HG02759 (cell line): ENCODE measurements at regions not wholly inside any gene's neighbourhood (a gene's known extent, or its start where the extent isn't known, plus 50 kb on each side); places are given as distances from the start of the nearest gene placed in this dataset.

Experiments
- ATAC-seq: cut with Tn5 transposase; IDR thresholded peaks from one replicate; pipeline ENCODE4 v1.9.1; 2021; ENCODE audit warnings: mild to moderate bottlenecking, moderate library complexity; ENCODE audit not compliant: unreplicated experiment

DNA sequence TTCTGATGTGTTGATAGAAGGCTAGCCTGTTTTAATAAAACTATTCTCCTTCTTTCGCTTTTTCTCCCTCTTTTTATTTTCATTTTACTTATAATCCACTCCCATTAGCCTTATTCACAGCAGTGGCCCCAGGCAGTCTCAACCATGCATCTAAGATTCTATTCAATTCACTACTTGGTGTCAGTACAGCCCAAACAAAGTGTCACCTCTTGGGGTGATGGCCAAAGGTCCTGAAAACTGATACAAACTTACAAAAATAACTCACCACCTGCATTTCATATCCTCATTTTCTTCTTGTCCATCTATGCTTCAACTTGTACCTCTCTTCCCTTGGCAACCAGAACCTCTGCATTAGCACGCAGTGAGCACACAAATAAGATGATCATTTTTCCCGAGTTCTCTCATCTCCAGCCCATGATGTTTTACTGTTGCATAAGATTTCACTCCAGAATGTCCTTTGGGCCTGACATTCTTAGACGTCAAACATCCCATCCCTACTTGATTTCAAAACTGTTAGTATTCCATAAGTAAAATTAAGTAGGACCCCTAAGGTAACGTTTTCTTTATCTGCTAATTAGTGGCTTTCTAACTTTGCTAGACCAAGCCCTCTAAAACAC lies 559.3 kb upstream of the TNP1 start:
- ATAC-seq, result no peak

GRCh38 chr2:217418544-217418943 lies 558.7 kb upstream of the TNP1 start:
- ATAC-seq, result no peak

GRCh38 chr2:217418090-217418489 lies 558.2 kb upstream of the TNP1 start:
- no peak for ATAC-seq

GRCh38 chr2:217417536-217417935 lies 557.7 kb upstream of the TNP1 start:
- no peak for ATAC-seq

DNA sequence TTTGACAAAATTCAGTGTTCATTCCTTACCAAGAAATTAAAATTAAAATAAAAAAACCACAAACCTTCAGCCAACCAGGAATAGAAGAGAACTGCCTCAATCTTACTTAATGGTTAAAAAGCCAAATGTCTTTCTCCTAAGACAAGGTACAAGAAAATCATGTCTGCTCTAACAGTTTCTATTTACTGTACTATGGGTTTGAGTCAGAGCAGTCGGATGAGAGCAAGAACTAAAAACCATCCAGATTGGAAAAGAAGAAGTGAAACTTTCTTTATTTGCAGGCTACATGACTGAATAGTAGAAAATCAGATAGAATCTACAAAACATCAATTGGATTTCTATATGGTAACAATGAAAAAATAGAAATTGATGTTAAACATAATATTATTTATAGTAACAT lies 555.5 kb upstream of the TNP1 start:
- peak; percentile 89 for ATAC-seq

GRCh38 chr2:217414429-217414828 lies 554.6 kb upstream of the TNP1 start:
- no peak for ATAC-seq

DNA sequence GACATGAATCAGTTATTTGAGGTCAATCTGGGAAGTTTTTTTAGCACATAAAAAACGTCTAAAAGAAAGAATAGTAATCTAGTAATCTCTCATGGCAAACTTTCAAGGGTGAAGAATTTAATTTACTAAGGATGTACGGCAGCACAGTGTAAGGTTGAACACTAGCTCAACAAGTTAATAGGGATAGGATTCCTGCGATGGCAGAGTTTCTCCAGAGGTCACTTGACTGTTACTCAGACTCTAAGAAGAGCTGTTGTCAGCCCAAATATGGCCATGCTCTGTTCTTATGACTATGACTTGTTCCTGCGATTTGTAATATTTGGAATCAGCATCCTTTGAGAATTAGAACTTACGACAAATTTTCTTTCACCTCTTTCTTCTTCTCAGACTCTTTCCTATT lies 553.3 kb upstream of the TNP1 start:
- ATAC-seq, result no peak

- ATAC-seq, result no peak
Observed at GRCh38 chr2:217412721-217413120, 552.9 kb upstream of the TNP1 start.

- no peak for ATAC-seq
Observed at GRCh38 chr2:217412277-217412676, 552.4 kb upstream of the TNP1 start.

- ATAC-seq, result no peak
Observed at GRCh38 chr2:217410681-217410960, 550.8 kb upstream of the TNP1 start.

GRCh38 chr2:217409949-217410680 lies 550.3 kb upstream of the TNP1 start:
- no peak for ATAC-seq

DNA sequence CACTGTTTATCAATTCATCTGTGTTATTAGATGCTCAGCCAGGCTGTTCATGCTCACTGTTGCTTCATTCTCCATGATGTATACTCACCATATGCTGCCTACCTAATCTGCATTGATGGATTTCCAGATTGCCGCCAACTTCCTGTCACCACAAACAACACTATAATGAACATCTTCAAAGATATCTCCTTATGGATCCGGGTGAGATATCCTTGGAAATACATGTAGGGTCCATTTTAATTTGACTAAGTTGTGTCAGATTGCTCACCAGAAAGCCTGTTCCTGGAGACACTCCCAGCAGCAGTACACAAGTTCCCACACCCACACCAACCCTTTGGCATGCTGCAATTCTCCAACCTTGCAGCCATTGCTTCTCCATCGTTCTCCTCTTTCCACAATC lies 547.5 kb upstream of the TNP1 start:
- no peak for ATAC-seq

DNA sequence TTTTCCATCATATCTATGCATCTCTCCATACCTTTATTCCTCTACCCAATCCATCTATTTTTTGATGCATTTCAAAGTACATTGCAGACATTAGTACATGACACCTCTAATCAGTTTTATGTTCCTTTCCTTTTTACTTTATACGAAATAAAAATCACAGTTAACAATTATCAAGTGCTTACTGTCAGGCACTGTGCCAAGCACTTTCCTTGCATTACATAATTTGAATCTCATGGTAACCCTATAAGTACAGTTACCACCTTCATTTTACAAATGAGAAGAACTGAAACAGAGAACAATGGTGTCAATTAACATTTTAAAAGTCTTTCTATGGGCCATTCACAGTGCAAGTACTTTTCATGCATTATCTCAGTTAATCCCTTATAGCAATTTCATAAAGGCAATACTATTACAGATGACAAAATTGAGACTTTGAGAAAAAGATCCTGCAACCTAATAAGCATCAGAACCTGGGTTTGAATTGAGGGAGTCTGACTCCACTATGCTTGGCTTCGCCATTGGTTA lies 544.4 kb upstream of the TNP1 start:
- ATAC-seq, result no peak

DNA sequence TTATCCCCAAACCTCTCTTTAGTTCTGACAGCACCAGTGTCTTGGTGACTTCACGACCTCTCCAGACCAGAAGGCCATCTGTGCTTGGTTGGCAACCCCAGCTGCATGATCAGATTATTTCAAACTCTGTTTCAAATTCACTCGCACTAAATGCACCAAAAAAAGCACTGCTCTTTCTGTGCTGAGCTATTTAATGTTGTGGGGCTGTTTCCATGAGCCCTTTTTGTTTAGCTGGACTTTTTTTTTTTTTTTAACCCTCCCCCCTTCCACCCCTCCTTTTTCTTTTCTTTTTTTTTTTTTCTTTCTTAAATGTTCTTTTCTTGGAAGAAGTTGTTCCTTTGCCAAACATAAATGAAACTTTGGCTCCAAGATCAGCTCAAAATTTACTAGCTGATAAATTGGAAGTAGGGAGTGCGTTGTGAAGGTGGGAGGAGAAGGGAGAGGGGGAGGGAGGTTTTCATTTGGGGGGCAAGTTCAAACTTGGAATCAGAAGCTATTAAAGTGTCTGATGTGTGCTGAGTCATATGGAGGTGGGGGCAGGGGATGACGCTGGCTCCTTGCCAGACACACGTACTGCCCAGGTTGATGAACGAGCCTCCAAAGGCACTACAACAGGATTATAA lies 543.0 kb upstream of the TNP1 start:
- ATAC-seq, result no peak

- no peak for ATAC-seq
Observed at GRCh38 chr2:217402144-217402543, 542.3 kb upstream of the TNP1 start.

- ATAC-seq, result no peak
Observed at GRCh38 chr2:217399291-217399690, 539.4 kb upstream of the TNP1 start.

- no peak for ATAC-seq
Observed at GRCh38 chr2:217398860-217399259, 539.0 kb upstream of the TNP1 start.

DNA sequence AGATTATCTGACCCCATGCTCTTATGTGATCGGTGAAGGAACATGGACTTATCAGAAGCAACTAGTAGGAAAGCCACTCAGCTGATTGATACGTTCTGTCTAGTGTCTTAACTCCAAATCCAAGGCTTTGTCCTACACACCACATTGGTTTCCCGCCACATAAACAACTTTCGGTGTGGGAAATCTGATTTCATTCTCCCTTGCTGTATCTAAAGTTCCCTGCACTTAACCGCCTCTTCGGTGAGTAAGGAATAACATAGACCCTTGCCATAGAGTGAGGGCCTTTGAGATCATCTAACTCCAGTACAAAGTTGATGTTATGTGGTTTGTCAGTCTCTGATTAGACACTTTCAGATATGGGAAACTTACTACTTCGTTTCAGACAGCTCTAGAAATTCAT lies 538.2 kb upstream of the TNP1 start:
- ATAC-seq, result no peak

GRCh38 chr2:217396586-217396985 lies 536.7 kb upstream of the TNP1 start:
- no peak for ATAC-seq

DNA sequence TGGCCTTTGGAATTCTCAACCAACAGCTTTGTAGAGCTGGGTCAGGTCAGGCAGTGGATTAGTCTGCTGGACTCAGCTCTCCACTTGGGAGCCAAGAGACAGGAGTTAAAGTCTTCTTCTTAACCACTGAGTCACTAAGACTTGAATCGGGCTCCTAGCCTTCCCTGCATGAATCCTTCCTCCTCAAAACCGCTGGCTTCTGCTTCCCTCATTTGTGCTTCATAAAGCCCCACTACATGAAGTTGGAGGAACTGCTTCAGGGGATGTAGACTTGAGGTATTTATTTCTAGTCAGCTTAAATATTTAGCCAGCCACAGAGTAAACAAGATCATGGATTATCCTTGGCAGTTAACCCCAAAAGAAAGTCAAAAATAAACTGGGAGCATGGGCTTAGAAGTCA lies 536.3 kb upstream of the TNP1 start:
- no peak for ATAC-seq

- ATAC-seq, result no peak
Observed at GRCh38 chr2:217394510-217395351, 534.9 kb upstream of the TNP1 start.
